ENCODE measurements at regions not wholly inside any gene's neighbourhood (a gene's known extent, or its start where the extent isn't known, plus 50 kb on each side); places are given as distances from the start of the nearest gene placed in this dataset.

GRCh38 chr6:117847912-117848311 is 59.2 kb upstream of the SLC35F1 start:
- TF ChIP-seq CTCF (IDR thresholded peaks at IDR 0.05) (no peak), EP300 (IDR thresholded peaks at IDR 0.05) (no peak), POLR2AphosphoS5 (IDR thresholded peaks at IDR 0.05) (no peak), POLR2A (IDR thresholded peaks at IDR 0.05) (no peak)
- DNase-seq = no peak
- Histone ChIP-seq H3K27me3 (no peaks in the 10 kb centered on the region), H3K9me3 (no peaks in the 10 kb centered on the region), H3K4me1 (no peaks in the 10 kb centered on the region), H3K27ac (no peak overlapping the region), H3K36me3 (no peaks in the 10 kb centered on the region), H3K4me3 (no peak overlapping the region)
- intact Hi-C loops (cut with DNase I) = no loop called here

- Histone ChIP-seq H3K27ac (no peak overlapping the region), H3K27me3 (no peaks in the 10 kb centered on the region), H3K9me3 (no peaks in the 10 kb centered on the region), H3K4me1 (no peaks in the 10 kb centered on the region), H3K4me3 (no peak overlapping the region), H3K36me3 (no peaks in the 10 kb centered on the region)
- no peak for TF ChIP-seq POLR2A (IDR thresholded peaks at IDR 0.05)
- no peak for TF ChIP-seq EP300 (IDR thresholded peaks at IDR 0.05)
- no peak for TF ChIP-seq CTCF (IDR thresholded peaks at IDR 0.05)
- TF ChIP-seq POLR2AphosphoS5 (IDR thresholded peaks at IDR 0.05) = no peak
- DNase-seq = no peak
- intact Hi-C loops (cut with DNase I) = no loop called here
- WGBS, 2 donors = 54 to 70% methylated on average over 1 of the region's 1 CpG
These were observed 58.0 kb upstream of the SLC35F1 start for GRCh38 chr6:117849087-117849486.
